SK-N-MC (cell line): ENCODE measurements at regions not wholly inside any gene's neighbourhood (a gene's known extent, or its start where the extent isn't known, plus 50 kb on each side); places are given as distances from the start of the nearest gene placed in this dataset.
"Not testable (repeated sequence)": the region's sequence is repeated elsewhere in the genome, so short reads cannot be mapped to it uniquely, and the experiment has no call there.

ENCODE experiments used
- DNase-seq: peaks from one replicate; pipeline ENCODE4 v3.0.0-alpha.2; 2011; ENCODE audit warnings: low read depth, low spot score
- H3K27ac ChIP-seq: fragments of 200-600 bp; sonication (generic); 2 replicates; pipeline ENCODE4 v1.5.1; 2016; ENCODE audit warnings: mixed run types
- H3K36me3 ChIP-seq: fragments of 200-600 bp; sonication (generic); 2 replicates; pipeline ENCODE4 v1.6.1; 2017; ENCODE audit warnings: antibody characterized with exemption, low read length, mixed read lengths; ENCODE audit not compliant: insufficient read depth
- H3K4me3 ChIP-seq: fragments of 200-600 bp; sonication (generic); 2 replicates; pipeline ENCODE4 v1.5.1; 2016
- H3K9ac ChIP-seq: fragments of 200-600 bp; sonication (generic); 2 replicates; pipeline ENCODE4 v1.8.0; 2017; ENCODE audit warnings: mixed run types, mixed read lengths; ENCODE audit not compliant: insufficient read length
- H3K9me3 ChIP-seq: fragments of 200-600 bp; sonication (generic); 2 replicates; pipeline ENCODE4 v1.6.1; 2017; ENCODE audit warnings: low read depth, mild to moderate bottlenecking, antibody characterized with exemption, low read length, moderate library complexity, mixed read lengths
- EZH2 ChIP-seq: fragments of 200-600 bp; sonication (generic); IDR thresholded peaks from one replicate; pipeline ENCODE4 v1.6.1; 2017; ENCODE audit warnings: antibody characterized with exemption
- FOXP2 ChIP-seq: optimal IDR thresholded peaks from 2 replicates; pipeline ENCODE3; 2011; ENCODE audit warnings: mild to moderate bottlenecking, moderate library complexity; ENCODE audit not compliant: insufficient read depth; ENCODE audit errors: extremely low read length, control extremely low read depth
- POLR2AphosphoS5 ChIP-seq: IDR thresholded peaks from 2 replicates; pipeline ENCODE4 v1.6.1; 2012; ENCODE audit warnings: mild to moderate bottlenecking, low read depth, low read length, borderline replicate concordance

DNA sequence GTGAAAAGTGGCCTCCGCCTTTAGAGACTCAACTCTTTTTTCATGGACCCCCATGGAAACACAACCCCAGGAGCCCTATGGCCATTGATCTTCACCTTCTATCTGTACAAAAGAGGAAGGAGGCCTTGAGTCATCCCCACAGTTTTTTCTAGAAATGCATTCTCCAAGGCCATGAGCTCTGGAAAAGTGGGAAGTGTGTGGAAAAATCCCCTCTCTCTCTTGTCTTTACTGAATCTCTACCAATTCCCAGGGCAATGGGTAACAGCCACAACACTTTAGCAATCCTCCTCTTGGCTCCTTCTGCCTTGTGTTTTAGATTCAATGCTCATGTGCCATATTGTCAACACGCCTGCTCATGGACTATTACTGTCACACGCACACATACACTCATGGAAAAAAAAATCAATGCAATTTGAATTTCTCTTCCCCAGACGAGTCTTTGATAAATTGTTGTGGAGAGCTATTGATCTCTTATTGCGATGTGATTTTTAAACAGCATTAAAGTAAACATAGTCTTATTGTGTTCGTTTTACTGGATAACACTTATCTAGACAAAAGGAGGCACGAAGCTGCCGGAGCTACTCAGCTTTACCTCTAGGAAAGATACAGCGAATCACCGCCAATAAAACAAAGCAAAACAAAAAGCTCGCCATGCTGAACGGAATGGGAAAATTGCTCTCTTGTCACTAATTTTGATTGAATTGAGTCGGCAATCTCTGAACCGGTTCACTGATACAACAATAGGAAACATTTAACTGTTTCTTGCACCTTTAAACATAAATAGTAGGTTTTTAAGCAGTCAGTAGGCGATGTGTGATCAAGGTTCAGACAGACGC is 260.3 kb downstream of the VRK1 start:
- no peak for DNase-seq
- Histone ChIP-seq H3K9me3 (no peaks in the 10 kb centered on the region), H3K36me3 (no peaks in the 10 kb centered on the region), H3K4me3 (no peak overlapping the region), H3K27ac (no peak overlapping the region), H3K9ac (no peak overlapping the region)
- no peak for TF ChIP-seq EZH2
- TF ChIP-seq FOXP2, result no peak

DNA sequence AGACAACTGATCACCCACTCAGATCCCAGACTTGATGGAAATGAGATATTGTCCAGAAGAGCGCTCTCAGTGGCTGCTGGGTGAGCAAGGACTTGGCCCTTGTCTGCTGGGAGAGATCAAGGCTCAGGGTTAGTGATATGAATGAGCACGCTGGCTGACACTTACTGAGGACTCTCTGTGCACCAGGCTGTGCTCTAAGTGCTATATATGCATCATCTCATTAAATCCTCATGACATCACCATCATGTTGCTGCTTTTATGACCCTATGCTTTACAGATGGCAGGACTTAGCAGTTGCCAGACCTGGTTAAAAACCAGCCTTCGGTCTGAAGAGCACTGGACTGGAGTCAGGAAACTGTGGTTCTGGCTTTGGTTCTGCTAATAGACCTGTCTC is 260.9 kb downstream of the VRK1 start:
- H3K36me3 ChIP-seq, result no peaks in the 10 kb centered on the region
- H3K4me3 ChIP-seq, result no peak overlapping the region
- H3K9me3 ChIP-seq, result no peaks in the 10 kb centered on the region
- no peak overlapping the region for H3K9ac ChIP-seq
- no peak for DNase-seq
- H3K27ac ChIP-seq, result no peak overlapping the region
- TF ChIP-seq EZH2, result no peak
- no peak for TF ChIP-seq POLR2AphosphoS5
- TF ChIP-seq FOXP2, result no peak

DNA sequence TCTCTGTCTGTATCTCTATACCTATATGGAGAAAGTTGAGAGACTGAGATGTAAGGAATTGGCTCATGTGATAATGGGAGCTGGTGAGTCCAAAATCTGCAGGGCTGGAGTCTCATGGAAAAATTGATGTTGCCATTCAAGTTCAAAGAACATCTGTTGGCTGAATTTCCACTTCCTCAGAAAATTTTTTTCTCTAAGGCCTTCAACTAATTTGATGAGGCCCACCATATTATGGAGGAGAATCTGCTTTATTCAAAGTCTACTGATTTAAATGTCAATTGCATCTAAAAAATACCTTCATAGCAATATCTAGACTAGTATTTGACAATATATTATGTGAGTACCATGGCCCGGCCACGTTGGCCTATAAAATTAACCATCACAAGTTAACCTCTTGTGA is 261.4 kb downstream of the VRK1 start:
- Histone ChIP-seq H3K9me3 (no peaks in the 10 kb centered on the region), H3K4me3 (no peak overlapping the region), H3K27ac (no peak overlapping the region), H3K36me3 (no peaks in the 10 kb centered on the region), H3K9ac (no peak overlapping the region)
- TF ChIP-seq FOXP2 (no peak), POLR2AphosphoS5 (no peak), EZH2 (no peak)
- DNase-seq, result no peak

DNA sequence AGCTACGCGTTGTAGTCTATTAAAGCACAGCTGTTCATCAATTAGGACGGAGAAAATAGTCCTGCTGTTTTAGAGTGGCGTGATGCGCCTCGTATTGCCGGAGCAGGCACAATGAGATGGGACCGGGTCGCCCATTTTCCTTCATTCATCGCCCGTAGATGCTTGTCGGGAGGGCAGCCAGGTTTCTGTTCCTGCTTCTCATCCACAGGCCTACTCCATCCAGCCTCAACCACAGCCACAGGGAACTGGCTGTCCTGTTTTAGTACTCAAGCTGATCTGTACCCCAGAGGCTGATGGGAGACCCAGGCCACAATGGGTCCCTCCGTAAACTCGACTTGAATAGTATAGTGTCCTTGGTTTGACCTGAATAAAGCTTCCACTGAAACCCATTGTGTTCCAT is 264.0 kb downstream of the VRK1 start:
- no peak overlapping the region for H3K27ac ChIP-seq
- no peak for DNase-seq
- H3K4me3 ChIP-seq, result no peak overlapping the region
- TF ChIP-seq FOXP2 (no peak), EZH2 (no peak), POLR2AphosphoS5 (no peak)
- H3K9ac ChIP-seq, result no peak overlapping the region
- no peaks in the 10 kb centered on the region for H3K9me3 ChIP-seq
- H3K36me3 ChIP-seq, result no peaks in the 10 kb centered on the region

DNA sequence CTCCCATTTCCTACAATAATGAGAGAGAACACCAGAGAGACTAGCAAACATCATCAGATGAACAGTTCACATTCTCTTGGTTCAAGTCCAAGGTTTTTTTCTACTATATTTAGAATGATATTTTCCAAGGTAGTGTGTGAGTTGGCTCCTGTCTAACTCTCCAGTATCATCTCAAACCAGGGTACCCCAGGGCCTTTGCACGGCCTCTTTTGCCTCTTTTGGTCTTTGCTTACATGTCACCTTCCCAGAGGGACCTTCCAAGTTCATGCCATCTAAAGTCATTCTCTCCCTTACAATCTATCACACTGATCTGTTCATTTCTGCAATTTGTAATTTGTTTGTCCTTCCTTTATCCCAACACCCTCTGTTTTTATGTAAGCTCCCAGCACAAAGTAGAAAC is 264.5 kb downstream of the VRK1 start:
- no peak overlapping the region for H3K4me3 ChIP-seq
- no peak for DNase-seq
- no peak overlapping the region for H3K27ac ChIP-seq
- TF ChIP-seq POLR2AphosphoS5 (no peak), FOXP2 (no peak), EZH2 (no peak)
- no peaks in the 10 kb centered on the region for H3K9me3 ChIP-seq
- no peaks in the 10 kb centered on the region for H3K36me3 ChIP-seq
- H3K9ac ChIP-seq, result no peak overlapping the region

DNA sequence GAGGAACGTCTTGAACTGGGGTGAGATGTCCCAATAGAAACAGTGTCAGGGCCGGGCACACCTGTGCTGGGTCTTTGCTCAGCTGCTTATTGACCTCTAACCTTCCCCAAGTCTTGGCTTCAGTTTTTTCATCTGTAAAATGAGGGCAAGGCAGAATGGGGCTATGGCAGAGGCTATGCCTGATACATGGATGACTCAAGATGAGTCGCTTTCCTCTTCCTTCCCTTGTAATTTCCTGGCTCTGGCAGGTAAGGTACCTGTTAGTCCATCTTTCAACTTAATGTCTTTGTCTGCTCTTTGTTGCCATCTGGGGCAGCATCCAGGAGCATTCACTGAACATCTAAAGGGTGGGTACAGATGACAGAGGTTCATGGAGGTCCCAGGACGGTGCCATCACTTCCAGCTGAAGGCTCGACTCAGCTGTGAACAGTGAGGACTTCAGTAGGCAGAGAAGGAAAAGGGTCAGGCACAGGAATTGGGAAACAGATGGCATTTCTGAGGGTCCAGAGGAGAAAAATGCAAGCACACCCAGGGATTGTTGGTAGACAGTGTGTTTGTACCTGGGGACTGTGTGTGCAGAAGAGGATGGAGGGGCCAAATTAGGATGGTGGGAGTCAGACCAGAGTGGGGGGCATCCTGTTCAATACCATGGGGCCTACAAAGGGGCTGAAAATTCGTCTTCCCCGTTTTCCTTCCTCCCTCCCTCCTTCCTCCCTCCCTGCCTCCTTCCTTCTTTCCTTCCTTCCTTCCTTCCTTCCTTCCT is 268.3 kb downstream of the VRK1 start:
- no peaks in the 10 kb centered on the region for H3K9me3 ChIP-seq
- DNase-seq, result peak; percentile 76
- peak overlapping the region; percentile 84 for H3K9ac ChIP-seq
- H3K36me3 ChIP-seq, result no peaks in the 10 kb centered on the region
- peak overlapping the region; percentile 100 for H3K27ac ChIP-seq
- peak overlapping the region; percentile 44 for H3K4me3 ChIP-seq
- peak; percentile 66; the same call in 1 of the 2 replicates for TF ChIP-seq POLR2AphosphoS5
- no peak for TF ChIP-seq EZH2

DNA sequence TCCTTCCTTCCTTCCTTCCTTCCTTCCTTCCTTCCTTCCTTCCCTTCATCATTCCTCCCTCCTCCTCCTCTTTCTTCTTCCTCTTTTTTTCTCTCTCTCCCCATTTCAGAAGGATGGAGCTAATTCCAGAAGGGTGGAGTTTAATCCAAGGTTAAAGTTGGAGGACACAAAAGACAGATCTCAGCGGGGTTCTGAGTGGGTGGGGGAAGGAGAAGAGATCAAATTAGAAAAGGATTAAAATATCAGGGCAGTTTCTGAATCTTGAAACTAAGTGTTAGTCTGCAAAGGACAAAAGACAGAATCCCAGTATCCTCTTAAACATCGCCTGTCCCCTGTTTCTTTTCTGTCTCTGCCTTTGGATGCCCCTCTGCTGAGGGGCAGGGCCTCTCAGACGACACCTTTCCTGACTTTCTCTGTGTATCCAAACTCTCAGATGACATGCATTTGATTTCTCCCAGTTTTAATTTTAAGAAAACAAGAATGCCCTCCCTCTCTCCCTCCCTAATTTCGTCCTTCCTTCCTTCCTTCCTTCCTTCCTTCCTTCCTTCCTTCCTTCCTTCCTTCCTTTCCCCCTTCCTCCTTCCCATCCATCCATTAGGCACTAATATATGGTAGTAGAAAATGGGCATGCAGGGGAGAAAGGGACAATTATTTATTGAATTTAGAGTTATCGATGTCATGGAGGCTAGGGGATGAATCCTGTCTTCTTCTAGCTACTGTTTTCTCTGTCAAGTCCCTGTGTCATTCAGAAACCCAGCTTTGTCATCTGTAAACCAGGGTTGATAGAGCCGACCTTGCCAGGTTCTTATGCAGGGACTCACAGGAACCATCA is 269.1 kb downstream of the VRK1 start:
- peak; percentile 59 for TF ChIP-seq POLR2AphosphoS5
- no peak for TF ChIP-seq FOXP2
- no peak for TF ChIP-seq EZH2
- Histone ChIP-seq H3K36me3 (no peaks in the 10 kb centered on the region), H3K27ac (peak overlapping the region; percentile 100), H3K9me3 (no peaks in the 10 kb centered on the region), H3K9ac (peak overlapping the region; percentile 76), H3K4me3 (peak overlapping the region; percentile 44)
- DNase-seq, result peak; percentile 98

DNA sequence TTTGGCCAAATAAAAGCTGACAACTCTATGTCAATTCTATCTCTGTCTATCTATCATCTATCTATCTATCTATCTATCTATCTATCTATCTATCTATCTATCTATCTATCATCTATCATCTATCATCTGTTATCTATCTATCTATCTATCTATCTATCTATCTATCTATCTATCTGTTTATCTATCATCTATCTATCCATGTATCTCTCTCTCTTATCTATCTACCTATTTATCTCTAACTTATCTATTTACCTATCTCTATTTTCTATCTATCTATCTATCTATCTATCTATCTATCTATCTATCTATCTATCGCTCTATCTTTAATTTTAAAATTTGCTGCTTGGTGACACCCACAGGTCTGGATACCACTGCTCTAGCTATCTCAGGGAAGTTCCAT is 271.1 kb downstream of the VRK1 start:
- H3K27ac ChIP-seq, result peak overlapping the region; percentile 100
- not testable (repeated sequence) for H3K36me3 ChIP-seq, DNase-seq, H3K9me3 ChIP-seq, H3K4me3 ChIP-seq
- peak overlapping the region; percentile 24 for H3K9ac ChIP-seq
